Femur (tissue), 1 donor: ENCODE measurements at regions not wholly inside any gene's neighbourhood (a gene's known extent, or its start where the extent isn't known, plus 50 kb on each side); places are given as distances from the start of the nearest gene placed in this dataset.
"Not testable (repeated sequence)": the region's sequence is repeated elsewhere in the genome, so short reads cannot be mapped to it uniquely, and the experiment has no call there.

Source experiments
- DNase-seq: peaks from one replicate; pipeline ENCODE4 v3.0.0-alpha.2; 2017

DNA sequence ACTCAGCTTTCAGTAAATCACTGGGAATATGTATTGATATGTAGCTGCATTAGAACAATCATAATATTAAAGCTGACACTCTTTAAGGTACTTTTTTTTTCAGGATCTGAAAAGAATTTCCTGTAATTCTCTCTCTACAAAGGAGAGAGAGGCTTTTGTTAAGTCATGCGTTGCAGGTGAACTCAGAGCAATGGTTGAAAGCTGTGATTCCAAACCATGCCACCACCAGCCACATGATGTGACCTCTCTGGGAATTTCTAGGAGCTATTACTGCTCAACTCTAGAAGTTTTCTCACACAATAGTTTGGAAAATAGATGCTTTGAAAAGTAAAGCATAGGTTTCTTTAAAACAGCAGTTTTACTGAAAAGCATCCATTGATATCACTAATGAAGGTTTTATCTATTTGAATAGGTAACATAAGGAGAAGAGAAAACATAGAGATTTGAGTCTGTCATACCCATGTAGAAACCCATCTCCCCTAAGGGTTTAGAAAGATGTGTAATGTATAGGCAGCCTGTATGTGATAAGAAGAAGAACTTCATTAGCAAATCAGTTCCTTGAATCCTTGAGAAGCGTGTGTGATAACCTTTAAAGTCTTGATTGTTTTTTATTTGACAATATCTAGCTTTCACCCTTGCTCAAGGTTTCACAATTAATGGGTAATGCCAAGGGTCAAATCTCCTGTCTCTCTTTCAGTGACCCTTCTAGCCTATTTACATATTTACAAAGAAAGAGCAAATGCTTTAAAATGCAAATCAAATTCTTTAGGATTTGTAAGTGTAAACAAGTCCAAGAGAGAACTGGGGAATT, 161.0 kb upstream of the ANKRD50 start:
- no peak for DNase-seq

- DNase-seq, result no peak
These were observed 160.1 kb upstream of the ANKRD50 start for GRCh38 chr4:124872659-124873058.

DNA sequence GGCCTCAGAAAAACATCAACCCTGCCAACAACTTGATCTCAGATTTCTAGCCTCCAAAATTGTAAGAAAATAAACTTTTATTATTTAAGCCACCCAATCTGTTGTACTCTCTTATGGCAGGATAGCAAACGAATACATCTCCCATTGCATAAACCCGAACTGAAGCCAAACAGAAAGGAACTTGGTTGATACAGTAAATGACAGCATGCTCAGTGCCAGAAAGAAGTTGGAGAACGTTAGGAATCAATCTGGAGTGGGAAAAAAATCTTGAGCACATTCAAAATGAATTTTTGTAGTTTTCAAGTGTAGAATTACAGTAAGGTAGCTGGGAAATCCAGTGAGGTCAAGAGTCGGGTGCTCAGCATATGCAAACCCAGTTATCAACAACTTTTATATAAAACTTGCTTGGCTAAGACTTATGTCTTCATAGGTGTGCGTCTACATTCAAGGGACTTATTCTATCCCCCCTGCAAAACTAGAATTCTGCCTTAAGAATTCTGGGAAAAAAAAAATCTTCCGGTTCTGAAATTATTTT, 157.5 kb upstream of the ANKRD50 start:
- DNase-seq, result no peak

DNA sequence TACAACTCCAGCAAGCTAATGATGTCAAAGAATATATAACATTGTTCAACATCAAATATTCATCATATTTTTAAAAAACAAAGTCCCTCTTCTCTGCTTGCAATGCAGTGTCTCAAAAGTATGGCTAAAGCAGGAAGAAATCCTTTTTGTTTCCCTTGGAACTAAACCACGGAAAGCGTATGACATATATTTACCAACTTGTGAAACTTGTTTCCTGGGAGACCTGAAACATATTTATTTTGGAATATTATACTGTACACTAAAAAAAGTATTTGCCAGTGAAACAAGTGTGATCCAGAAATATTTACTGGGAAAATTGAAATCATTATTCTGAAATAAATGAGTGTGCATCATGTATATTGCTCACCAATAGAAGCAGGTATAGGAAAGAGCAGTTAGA, 156.0 kb upstream of the ANKRD50 start:
- no peak for DNase-seq

- DNase-seq, result no peak
These were observed 155.0 kb upstream of the ANKRD50 start for GRCh38 chr4:124867536-124867935.

DNA sequence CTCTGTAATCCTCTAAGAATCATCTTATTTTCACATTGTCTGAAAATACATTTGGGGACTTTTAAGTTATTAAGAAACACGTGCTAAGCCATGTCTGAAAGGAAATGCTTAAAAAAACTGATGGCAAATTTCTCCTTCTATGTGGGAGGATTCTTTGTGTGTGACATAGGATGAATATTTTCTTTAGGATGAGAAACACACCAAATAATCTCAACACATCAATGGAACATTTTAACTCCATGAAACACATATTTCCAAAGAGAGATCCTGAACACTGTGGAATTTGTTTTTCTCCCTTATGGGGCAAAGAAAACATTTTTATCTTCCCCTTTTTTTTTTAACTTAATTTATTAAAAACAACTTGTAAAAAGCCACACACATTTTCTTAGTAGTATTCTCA, 153.8 kb upstream of the ANKRD50 start:
- DNase-seq, result no peak

- no peak for DNase-seq
These were observed 150.6 kb upstream of the ANKRD50 start for GRCh38 chr4:124863040-124863545.

GRCh38 chr4:124862261-124862660, 149.7 kb upstream of the ANKRD50 start:
- DNase-seq, result no peak

- no peak for DNase-seq
These were observed 149.2 kb upstream of the ANKRD50 start for GRCh38 chr4:124861761-124862160.

GRCh38 chr4:124854968-124855367, 142.4 kb upstream of the ANKRD50 start:
- no peak for DNase-seq

DNA sequence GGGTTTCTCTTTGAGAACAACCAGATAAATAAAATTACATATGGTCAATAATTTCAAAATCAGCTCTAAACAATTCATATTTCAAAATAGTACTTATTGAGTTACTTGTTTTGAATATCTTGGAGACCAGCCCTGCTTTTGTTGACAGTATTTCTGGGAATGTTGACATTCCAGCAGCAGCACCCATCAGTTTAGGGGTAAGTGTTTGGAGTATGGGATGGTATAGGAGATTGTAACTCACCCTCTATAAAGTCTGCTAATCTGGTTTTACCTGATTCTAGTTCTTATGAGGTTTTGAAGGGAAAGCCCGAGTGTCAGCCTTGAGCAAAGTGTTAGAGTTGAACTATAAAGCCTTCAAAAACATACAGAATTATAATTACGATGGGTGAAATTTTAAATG, 139.2 kb upstream of the ANKRD50 start:
- no peak for DNase-seq

- no peak for DNase-seq
These were observed 133.8 kb upstream of the ANKRD50 start for GRCh38 chr4:124846306-124846705.

GRCh38 chr4:124839786-124840390, 127.4 kb upstream of the ANKRD50 start:
- no peak for DNase-seq

- DNase-seq, result no peak
These were observed 121.4 kb upstream of the ANKRD50 start for GRCh38 chr4:124833831-124834505.

GRCh38 chr4:124828382-124828781, 115.8 kb upstream of the ANKRD50 start:
- DNase-seq, result no peak

DNA sequence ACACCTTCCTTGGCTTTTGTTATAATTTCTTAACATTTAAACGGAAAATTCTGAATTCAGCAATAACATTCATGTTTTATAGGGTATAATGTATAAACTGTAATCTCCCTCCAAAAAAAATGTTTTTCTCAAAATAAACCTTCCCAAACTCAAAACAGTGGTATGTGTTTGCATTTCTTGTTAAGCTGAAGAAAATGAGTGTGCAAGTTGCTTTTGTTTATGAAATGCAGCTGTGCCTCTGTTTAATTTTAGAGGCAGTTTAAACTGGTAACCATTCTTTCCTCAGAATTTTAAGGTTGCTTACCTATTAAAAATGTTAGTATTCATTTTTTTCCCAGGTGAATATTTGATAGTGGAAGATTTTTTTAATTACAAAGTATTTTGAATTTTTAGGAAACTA, 105.0 kb upstream of the ANKRD50 start:
- no peak for DNase-seq

DNA sequence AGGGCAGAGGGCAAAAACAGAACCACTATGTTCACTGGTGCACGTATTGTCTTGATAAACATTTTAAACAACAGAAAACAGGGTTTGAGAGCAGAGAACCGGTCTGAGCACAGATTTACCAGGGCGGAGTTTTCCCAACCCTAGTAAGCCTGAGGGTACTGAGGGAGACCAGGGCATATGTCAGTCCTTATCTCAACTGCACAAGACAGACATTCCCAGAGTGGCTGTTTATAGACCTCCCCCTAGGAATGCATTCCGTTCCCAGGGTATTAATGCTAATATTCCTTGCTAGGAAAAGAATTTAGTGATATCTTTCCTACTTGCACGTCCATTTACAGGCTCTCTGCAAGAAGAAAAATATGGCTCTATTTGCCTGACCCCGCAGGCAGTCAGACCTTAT, 99.7 kb upstream of the ANKRD50 start:
- DNase-seq, result not testable (repeated sequence)

- DNase-seq, result no peak
These were observed 98.3 kb upstream of the ANKRD50 start for GRCh38 chr4:124810827-124811226.

GRCh38 chr4:124807421-124807820, 94.9 kb upstream of the ANKRD50 start:
- no peak for DNase-seq

DNA sequence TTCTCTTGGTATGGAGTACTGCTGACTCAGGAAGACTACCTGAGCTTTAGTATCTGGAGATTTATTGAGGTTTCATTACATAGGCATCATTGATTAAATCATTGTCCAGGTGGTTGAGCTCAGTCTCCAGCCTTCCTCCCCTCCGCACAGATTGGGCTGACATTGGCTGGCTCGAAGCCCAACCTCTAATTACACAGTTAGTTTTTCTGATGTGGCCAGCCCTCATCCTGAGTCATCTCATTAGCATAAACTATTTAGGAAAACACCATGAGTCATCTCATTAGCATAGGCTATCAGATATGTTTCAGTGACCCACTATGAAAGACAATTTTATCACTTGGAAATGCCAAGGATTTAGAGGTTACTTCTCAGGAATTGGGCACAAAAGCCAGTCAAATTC, 93.9 kb upstream of the ANKRD50 start:
- no peak for DNase-seq

DNA sequence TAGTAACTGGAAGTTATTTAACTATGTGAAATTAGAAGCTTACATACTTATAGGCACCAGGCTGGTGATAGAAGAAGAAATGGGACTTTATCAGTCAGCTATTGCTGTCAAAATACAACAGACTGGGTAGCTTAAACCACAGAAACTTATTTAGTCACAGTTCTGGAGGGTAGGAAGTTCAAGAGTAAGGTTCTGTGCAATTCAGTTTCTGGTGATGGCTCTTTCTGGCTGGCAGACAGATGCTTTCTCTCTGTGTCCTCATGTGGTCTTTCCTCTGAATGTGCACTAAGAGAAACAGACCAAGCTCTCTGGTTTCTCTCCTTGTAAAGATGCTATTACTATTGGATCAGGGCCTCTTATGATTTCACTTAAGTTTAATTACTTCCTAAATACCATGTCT, 92.1 kb upstream of the ANKRD50 start:
- DNase-seq, result no peak

- DNase-seq, result no peak
These were observed 91.5 kb upstream of the ANKRD50 start for GRCh38 chr4:124804041-124804440.

DNA sequence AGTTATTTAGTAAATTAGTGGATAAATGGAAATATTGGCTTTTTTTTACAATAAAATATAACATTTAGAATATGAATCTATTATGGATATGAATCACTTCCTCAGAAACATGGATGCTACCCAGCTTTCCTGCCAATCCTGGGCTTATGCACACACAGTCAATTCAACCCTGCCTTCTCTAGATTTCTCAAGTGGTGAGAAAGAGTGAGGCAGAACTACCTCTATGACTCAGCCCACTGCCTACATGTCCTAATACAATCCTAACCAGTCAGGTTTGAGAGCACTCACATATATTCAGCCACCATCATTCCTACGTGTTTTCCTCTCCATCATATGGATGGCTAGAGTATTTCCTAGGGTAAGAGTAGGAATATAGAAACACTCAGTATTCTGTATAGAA, 91.1 kb upstream of the ANKRD50 start:
- DNase-seq, result no peak

DNA sequence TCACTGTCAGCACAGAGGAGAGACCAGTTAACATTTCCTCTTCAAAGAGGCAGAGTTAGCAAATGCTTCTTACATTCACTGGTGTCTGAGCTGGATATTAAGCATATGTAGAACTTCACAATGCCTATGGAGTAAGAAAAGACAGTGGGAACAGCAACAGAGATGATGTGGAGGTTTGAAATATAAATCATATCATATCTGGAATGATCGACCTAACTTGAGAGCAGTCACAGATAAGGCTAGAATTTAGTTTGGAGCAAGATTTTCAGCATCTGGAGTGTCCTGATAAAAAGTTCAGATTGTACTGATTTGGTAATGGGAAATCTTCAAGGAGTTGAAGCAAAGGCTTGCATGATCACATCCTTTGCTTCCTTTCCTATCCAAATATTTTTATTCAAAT, 90.5 kb upstream of the ANKRD50 start:
- DNase-seq, result no peak
